ENCODE measurements at regions not wholly inside any gene's neighbourhood (a gene's known extent, or its start where the extent isn't known, plus 50 kb on each side); places are given as distances from the start of the nearest gene placed in this dataset.

GRCh38 chr1:55592122-55592521, 377.0 kb upstream of the USP24 start:
- Histone ChIP-seq H3K36me3 (no peaks in the 10 kb centered on the region), H3K27me3 (no peaks in the 10 kb centered on the region), H3K4me1 (ENCODE audit: insufficient read depth) (peaks cover 9% of the 10 kb centered on the region), H3K27ac (no peak overlapping the region), H3K4me3 (no peak overlapping the region), H3K9me3 (no peaks in the 10 kb centered on the region)
- intact Hi-C loops (cut with DNase I) = no loop called here
- no peak for TF ChIP-seq POLR2A (IDR thresholded peaks at IDR 0.05)
- TF ChIP-seq, protein P1, sequence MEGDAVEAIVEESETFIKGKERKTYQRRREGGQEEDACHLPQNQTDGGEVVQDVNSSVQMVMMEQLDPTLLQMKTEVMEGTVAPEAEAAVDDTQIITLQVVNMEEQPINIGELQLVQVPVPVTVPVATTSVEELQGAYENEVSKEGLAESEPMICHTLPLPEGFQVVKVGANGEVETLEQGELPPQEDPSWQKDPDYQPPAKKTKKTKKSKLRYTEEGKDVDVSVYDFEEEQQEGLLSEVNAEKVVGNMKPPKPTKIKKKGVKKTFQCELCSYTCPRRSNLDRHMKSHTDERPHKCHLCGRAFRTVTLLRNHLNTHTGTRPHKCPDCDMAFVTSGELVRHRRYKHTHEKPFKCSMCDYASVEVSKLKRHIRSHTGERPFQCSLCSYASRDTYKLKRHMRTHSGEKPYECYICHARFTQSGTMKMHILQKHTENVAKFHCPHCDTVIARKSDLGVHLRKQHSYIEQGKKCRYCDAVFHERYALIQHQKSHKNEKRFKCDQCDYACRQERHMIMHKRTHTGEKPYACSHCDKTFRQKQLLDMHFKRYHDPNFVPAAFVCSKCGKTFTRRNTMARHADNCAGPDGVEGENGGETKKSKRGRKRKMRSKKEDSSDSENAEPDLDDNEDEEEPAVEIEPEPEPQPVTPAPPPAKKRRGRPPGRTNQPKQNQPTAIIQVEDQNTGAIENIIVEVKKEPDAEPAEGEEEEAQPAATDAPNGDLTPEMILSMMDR (IDR thresholded peaks at IDR 0.05) = no peak
- TF ChIP-seq EP300 (IDR thresholded peaks at IDR 0.05) = no peak
- DNase-seq = no peak
- WGBS, 3 donors = 92 to 94% (median 93%) methylated on average over 2 of the region's 2 CpGs

DNA sequence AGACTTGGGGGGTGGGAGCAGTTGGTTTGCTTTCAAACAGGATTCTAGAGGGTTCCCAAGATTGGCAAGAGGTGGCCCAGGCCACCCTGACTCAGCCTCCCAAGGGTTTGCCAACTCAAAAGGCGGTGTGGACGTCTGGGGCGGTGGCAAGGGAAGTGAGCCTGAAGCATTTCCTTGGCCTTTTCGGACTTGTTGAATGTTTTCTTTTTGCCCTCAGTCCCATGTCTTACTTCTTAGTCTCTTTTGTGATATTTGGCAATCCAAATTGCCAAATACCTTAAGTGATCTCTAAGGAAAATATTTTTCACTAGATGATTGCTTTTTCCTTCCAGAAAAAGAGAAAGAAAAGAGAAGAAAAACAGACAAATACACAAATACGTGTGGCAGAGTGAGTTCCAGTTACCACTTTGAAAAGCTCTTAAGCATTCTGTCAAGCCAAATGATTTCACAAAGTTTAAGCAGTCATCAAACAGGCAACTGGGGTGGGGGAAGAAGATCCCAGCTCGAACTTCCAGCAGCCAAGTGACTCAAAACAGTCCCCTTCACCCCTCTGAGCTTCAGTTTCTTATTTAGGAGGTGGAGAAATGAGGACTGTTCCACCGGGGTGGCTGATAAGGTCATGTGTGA, 374.6 kb upstream of the USP24 start:
- peak in 3 of 5 donors; percentile 27 to 47 (median 38) for DNase-seq

DNA sequence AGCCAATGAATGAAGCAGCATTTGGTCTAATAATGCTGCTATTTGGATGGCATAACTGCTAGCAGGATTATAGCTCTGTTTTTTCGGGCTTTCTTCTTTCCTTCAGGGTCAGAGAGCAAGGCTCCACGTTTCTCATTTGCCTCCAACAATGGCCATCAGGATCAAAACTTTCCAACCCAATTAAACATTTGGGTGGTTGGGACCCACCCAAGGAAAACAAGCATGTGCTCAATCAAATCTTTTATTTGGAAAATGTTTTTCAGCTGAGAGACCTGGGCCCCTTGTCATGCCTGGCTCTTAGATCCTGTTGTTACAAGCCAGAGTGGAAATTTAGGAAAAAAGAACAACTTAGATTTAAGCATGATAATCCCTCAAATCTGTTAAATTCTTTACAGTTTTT, 373.1 kb upstream of the USP24 start:
- TF ChIP-seq, protein P1 (IDR thresholded peaks at IDR 0.05) = no peak
- TF ChIP-seq EP300 (IDR thresholded peaks at IDR 0.05) (no peak), POLR2A (IDR thresholded peaks at IDR 0.05) (no peak)
- Histone ChIP-seq H3K27me3 (no peaks in the 10 kb centered on the region), H3K9me3 (no peaks in the 10 kb centered on the region), H3K27ac (no peak overlapping the region), H3K4me3 (no peak overlapping the region), H3K4me1 (ENCODE audit: insufficient read depth) (peaks cover 11% of the 10 kb centered on the region), H3K36me3 (no peaks in the 10 kb centered on the region)
- 40 to 49% (median 44%) methylated on average over 2 of the region's 2 CpGs for WGBS, 3 donors
- intact Hi-C loops (cut with DNase I) = no loop called here
- DNase-seq = no peak

More for the DNA sequence above, 374.6 kb upstream of the USP24 start:
- intact Hi-C loops (cut with DNase I) = no loop called here
- peaks cover 9% of the 10 kb centered on the region for H3K4me1 ChIP-seq (ENCODE audit: insufficient read depth)
- H3K4me3 ChIP-seq = no peak overlapping the region
- TF ChIP-seq EP300 (IDR thresholded peaks at IDR 0.05) (no peak), POLR2A (IDR thresholded peaks at IDR 0.05) (no peak)
- TF ChIP-seq, protein P1 (IDR thresholded peaks at IDR 0.05) = no peak
- no peaks in the 10 kb centered on the region for H3K9me3 ChIP-seq
- H3K27ac ChIP-seq = peak overlapping the region in 1 of 2 donors; percentile 44
- H3K27me3 ChIP-seq = no peaks in the 10 kb centered on the region
- H3K36me3 ChIP-seq = no peaks in the 10 kb centered on the region
- WGBS, 3 donors = 32 to 44% (median 36%) methylated on average over 7 of the region's 7 CpGs

GRCh38 chr1:55586771-55587170, 371.6 kb upstream of the USP24 start:
- WGBS, 3 donors = 93 to 96% (median 95%) methylated on average over 3 of the region's 3 CpGs
- no peak for TF ChIP-seq POLR2A (IDR thresholded peaks at IDR 0.05)
- TF ChIP-seq, protein P1 (IDR thresholded peaks at IDR 0.05) = no peak
- no peak for TF ChIP-seq EP300 (IDR thresholded peaks at IDR 0.05)
- H3K27ac ChIP-seq = no peak overlapping the region
- peaks cover 11% of the 10 kb centered on the region for H3K4me1 ChIP-seq (ENCODE audit: insufficient read depth)
- no peak overlapping the region for H3K4me3 ChIP-seq
- H3K36me3 ChIP-seq = no peaks in the 10 kb centered on the region
- H3K27me3 ChIP-seq = no peaks in the 10 kb centered on the region
- intact Hi-C loops (cut with DNase I) = no loop called here
- no peak for DNase-seq
- H3K9me3 ChIP-seq = no peaks in the 10 kb centered on the region

Measured in ovary (tissue), 7 donors.